HUES64 (cell line): ENCODE measurements at regions not wholly inside any gene's neighbourhood (a gene's known extent, or its start where the extent isn't known, plus 50 kb on each side); places are given as distances from the start of the nearest gene placed in this dataset.

ENCODE experiments used
- H3K27ac ChIP-seq: 2 replicates; pipeline ENCODE4 v1.7.0; 2013; ENCODE audit warnings: low read depth, low read length, inconsistent platforms
- H3K27me3 ChIP-seq: 2 replicates; pipeline ENCODE4 v1.6.1; 2013; ENCODE audit warnings: mild to moderate bottlenecking, low read length; ENCODE audit not compliant: insufficient read depth
- H3K36me3 ChIP-seq: 2 replicates; pipeline ENCODE4 v1.6.1; 2013; ENCODE audit warnings: mild to moderate bottlenecking, low read length; ENCODE audit not compliant: insufficient read depth
- H3K4me1 ChIP-seq: 2 replicates; pipeline ENCODE4 v1.6.1; 2013; ENCODE audit warnings: mild to moderate bottlenecking, low read length, moderate library complexity; ENCODE audit not compliant: insufficient read depth
- H3K4me3 ChIP-seq: 2 replicates; pipeline ENCODE4 v1.5.1; 2013; ENCODE audit warnings: mild to moderate bottlenecking, low read length, moderate library complexity
- H3K9ac ChIP-seq: 2 replicates; pipeline ENCODE4 v1.6.1; 2013; ENCODE audit warnings: mild to moderate bottlenecking, low read depth, low read length
- H3K9me3 ChIP-seq: 2 replicates; pipeline ENCODE4 v1.6.1; 2013; ENCODE audit warnings: low read depth, low read length; ENCODE audit not compliant: insufficient read depth
- WGBS: fragments of 150-250, 120-280 bp; methylation state at CpG from one replicate; pipeline ENCODE4 v1.1.7; 2013; ENCODE audit warnings: missing lambda C conversion rate; 5-methylcytosine and 5-hydroxymethylcytosine counted together

GRCh38 chr1:99115231-99115630, 110.6 kb upstream of the PLPPR5 start:
- WGBS = 96% methylated on average over 2 of the region's 2 CpGs

GRCh38 chr1:99119188-99119587, 114.5 kb upstream of the PLPPR5 start:
- Histone ChIP-seq H3K9me3 (no peaks in the 10 kb centered on the region), H3K9ac (no peak overlapping the region), H3K36me3 (no peaks in the 10 kb centered on the region), H3K4me1 (no peaks in the 10 kb centered on the region), H3K27ac (no peak overlapping the region), H3K4me3 (no peak overlapping the region), H3K27me3 (no peaks in the 10 kb centered on the region)
- WGBS = 84% methylated on average over 2 of the region's 2 CpGs

More at GRCh38 chr1:99115231-99115630, 110.6 kb upstream of the PLPPR5 start:
- Histone ChIP-seq H3K9me3 (no peaks in the 10 kb centered on the region), H3K27ac (no peak overlapping the region), H3K27me3 (no peaks in the 10 kb centered on the region), H3K4me1 (no peaks in the 10 kb centered on the region), H3K9ac (no peak overlapping the region), H3K36me3 (no peaks in the 10 kb centered on the region), H3K4me3 (no peak overlapping the region)

DNA sequence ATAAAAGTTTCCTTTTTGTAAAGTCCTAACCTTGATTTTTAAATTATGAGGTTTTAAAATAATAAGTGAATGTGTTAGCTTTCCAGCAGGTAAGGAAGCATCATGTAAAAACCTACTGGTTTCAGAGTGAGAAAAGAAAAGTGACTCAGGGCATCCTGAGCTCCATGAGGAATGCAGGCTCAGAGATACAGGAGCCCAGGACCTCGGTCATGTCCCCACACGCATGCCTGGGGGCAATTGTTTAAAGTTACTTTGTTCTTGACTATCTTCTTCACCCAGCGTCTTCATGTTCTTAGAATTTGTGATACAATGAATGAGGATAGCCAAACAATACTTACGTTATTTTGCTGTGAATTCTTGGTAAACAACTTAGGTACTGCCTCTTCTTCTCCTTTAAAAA, 117.4 kb upstream of the PLPPR5 start:
- no peaks in the 10 kb centered on the region for H3K36me3 ChIP-seq
- H3K27ac ChIP-seq = no peak overlapping the region
- no peaks in the 10 kb centered on the region for H3K9me3 ChIP-seq
- no peaks in the 10 kb centered on the region for H3K4me1 ChIP-seq
- WGBS = 87% methylated on average over 4 of the region's 4 CpGs
- H3K9ac ChIP-seq = no peak overlapping the region
- no peak overlapping the region for H3K4me3 ChIP-seq
- no peaks in the 10 kb centered on the region for H3K27me3 ChIP-seq

GRCh38 chr1:99123936-99124335, 119.3 kb upstream of the PLPPR5 start:
- Histone ChIP-seq H3K9me3 (no peaks in the 10 kb centered on the region), H3K4me3 (no peak overlapping the region), H3K27ac (no peak overlapping the region)

GRCh38 chr1:99131546-99131945, 126.9 kb upstream of the PLPPR5 start:
- H3K27ac ChIP-seq = no peak overlapping the region
- no peak overlapping the region for H3K4me3 ChIP-seq
- H3K9me3 ChIP-seq = peaks cover 4% of the 10 kb centered on the region; the same call in 1 of the 2 replicates

More at GRCh38 chr1:99123936-99124335, 119.3 kb upstream of the PLPPR5 start:
- Histone ChIP-seq H3K27me3 (no peaks in the 10 kb centered on the region), H3K9ac (no peak overlapping the region), H3K4me1 (no peaks in the 10 kb centered on the region), H3K36me3 (no peaks in the 10 kb centered on the region)

GRCh38 chr1:99133756-99134500, 129.3 kb upstream of the PLPPR5 start:
- Histone ChIP-seq H3K4me3 (no peak overlapping the region), H3K27ac (no peak overlapping the region), H3K9me3 (peaks cover 11% of the 10 kb centered on the region), H3K27me3 (no peaks in the 10 kb centered on the region), H3K4me1 (peaks cover 19% of the 10 kb centered on the region), H3K36me3 (0 out of 2 replicates have a peak, but pooled peaks cover 6% of the 10 kb centered on the region), H3K9ac (no peak overlapping the region)
- WGBS = 96% methylated on average over 3 of the region's 3 CpGs

More at GRCh38 chr1:99131546-99131945, 126.9 kb upstream of the PLPPR5 start:
- no peak overlapping the region for H3K9ac ChIP-seq
- H3K27me3 ChIP-seq = no peaks in the 10 kb centered on the region
- peaks cover 19% of the 10 kb centered on the region for H3K4me1 ChIP-seq
- H3K36me3 ChIP-seq = 0 out of 2 replicates have a peak, but pooled peaks cover 2% of the 10 kb centered on the region

DNA sequence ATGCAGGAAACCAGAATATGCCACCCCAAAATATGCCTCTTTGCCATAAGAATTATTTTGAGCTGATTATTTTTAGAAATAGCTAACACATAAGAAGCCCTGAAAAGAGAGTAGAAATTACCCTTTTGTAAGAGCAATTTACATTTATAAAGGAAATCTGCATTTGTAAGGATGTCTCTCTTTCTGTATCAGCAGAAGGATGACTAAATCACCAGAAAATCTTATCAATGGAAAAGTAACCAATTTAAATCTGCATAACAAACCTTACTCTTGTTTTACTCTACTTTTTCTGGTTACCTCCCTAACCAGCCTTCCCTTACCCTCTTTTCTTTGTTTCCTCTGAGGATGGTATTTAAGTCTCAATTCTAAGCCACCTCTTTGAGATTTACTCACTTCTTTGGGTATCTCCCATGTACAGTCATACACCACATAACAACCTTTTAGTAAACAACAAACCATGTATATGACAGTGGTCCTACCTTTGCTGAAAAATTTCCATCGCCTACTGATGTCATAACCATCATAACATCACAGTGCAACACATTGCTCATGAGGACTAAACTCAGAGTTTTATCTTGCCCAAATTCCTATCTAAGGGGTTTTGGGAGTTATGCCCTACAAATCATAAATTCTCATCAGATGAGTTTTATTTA, 126.6 kb upstream of the PLPPR4 start:
- H3K9ac ChIP-seq = no peak overlapping the region
- peaks cover 11% of the 10 kb centered on the region for H3K9me3 ChIP-seq
- H3K36me3 ChIP-seq = 0 out of 2 replicates have a peak, but pooled peaks cover 6% of the 10 kb centered on the region
- no peak overlapping the region for H3K4me3 ChIP-seq
- 100% methylated on average over 1 of the region's 1 CpG for WGBS
- H3K4me1 ChIP-seq = peaks cover 8% of the 10 kb centered on the region
- no peaks in the 10 kb centered on the region for H3K27me3 ChIP-seq
- peak overlapping the region; percentile 91 for H3K27ac ChIP-seq

- Histone ChIP-seq H3K4me3 (no peak overlapping the region), H3K27ac (no peak overlapping the region), H3K4me1 (no peaks in the 10 kb centered on the region), H3K9ac (no peak overlapping the region), H3K36me3 (0 out of 2 replicates have a peak, but pooled peaks cover 6% of the 10 kb centered on the region), H3K9me3 (peaks cover 11% of the 10 kb centered on the region), H3K27me3 (no peaks in the 10 kb centered on the region)
- 96% methylated on average over 11 of the region's 11 CpGs for WGBS
These were observed 124.4 kb upstream of the PLPPR4 start for GRCh38 chr1:99139876-99140275.

DNA sequence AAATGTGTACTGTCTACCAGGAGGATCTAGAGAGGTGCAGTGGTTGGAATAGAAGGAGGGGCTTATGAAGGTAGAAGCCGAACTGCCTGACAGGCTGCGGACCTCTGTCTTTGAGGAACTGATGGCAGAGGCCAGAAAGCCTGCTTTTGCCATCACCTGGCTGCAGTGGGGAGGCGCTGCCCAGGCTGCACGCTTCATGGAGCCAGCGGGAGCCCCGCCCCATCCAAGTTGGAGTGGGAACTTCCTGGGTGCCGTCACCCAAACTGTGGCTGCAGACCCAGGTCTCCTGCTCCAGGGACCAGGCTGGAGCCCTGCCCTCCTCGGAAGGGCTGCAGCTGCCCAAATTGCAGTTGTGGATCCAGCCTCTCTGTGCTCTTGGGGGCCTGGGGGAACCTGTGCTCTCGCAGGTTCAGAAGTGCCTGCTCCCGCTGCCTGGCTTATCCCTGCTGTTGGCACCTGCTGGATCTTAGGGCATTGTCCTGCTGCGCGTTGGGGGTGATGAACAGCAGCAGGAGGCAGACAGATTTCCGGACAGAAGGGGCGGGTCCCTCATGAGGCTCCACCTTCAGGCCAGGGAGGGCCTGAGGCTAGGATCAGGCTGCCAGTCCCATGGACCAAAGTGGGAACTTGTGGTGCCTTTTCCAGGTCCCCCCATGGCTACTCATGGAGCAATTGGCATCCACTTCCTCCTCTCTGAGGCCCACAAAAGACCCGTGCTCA, 118.0 kb upstream of the PLPPR4 start:
- no peak overlapping the region for H3K4me3 ChIP-seq
- H3K27me3 ChIP-seq = no peaks in the 10 kb centered on the region
- no peaks in the 10 kb centered on the region for H3K9me3 ChIP-seq
- H3K36me3 ChIP-seq = no peaks in the 10 kb centered on the region
- H3K9ac ChIP-seq = no peak overlapping the region
- WGBS = 95% methylated on average over 15 of the region's 15 CpGs
- no peaks in the 10 kb centered on the region for H3K4me1 ChIP-seq
- no peak overlapping the region for H3K27ac ChIP-seq

DNA sequence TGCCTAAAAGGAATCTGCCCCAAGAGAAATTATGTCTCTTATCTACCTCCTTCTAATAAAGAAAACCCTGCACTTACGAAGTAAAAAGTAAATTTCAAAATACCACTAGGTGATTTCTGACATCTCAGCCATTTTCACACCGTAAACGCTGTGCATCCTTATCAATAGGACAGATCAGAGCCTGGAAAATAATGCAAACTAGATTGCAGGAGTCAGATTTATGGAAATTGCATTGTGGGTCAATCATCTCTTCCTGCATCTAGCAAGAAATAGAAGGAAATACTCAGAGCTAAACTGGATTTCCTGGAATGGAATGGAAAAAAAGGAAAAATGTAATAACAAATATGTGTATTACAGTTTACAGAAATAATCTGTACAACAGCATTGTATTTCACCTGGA, 114.3 kb upstream of the PLPPR4 start:
- Histone ChIP-seq H3K4me1 (no peaks in the 10 kb centered on the region), H3K27me3 (no peaks in the 10 kb centered on the region), H3K36me3 (no peaks in the 10 kb centered on the region), H3K27ac (no peak overlapping the region), H3K4me3 (no peak overlapping the region), H3K9me3 (no peaks in the 10 kb centered on the region), H3K9ac (no peak overlapping the region)
- WGBS = 98% methylated on average over 3 of the region's 3 CpGs

DNA sequence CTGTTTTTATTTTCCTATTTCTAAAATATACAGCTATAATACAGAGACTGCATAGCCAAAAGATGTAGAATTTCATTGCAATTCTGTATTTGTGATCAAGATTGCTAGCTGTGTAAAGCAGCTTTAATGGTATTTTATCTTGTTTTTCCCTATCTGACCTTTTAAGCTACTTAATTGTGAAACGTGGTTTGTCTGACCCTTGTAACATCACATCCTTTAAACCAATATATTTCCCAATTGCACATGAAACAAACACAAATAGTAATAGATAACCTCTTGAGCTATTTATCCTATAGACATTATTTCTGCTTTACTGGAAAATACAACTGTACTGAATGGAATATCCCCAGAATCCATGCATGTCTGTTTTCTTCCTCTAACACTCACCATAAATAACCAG, 112.2 kb upstream of the PLPPR4 start:
- H3K27ac ChIP-seq = no peak overlapping the region
- no peak overlapping the region for H3K4me3 ChIP-seq
- H3K9me3 ChIP-seq = no peaks in the 10 kb centered on the region
- no peaks in the 10 kb centered on the region for H3K4me1 ChIP-seq
- 80% methylated on average over 1 of the region's 1 CpG for WGBS
- H3K36me3 ChIP-seq = no peaks in the 10 kb centered on the region
- no peaks in the 10 kb centered on the region for H3K27me3 ChIP-seq
- no peak overlapping the region for H3K9ac ChIP-seq
